HCT116 (cell line): ENCODE measurements at regions not wholly inside any gene's neighbourhood (a gene's known extent, or its start where the extent isn't known, plus 50 kb on each side); places are given as distances from the start of the nearest gene placed in this dataset.

ENCODE experiments used
- CEBPB ChIP-seq: IDR thresholded peaks from 2 replicates; pipeline ENCODE4 v1.6.1; 2012; ENCODE audit warnings: low read depth
- CTCF ChIP-seq, 3 experiments: fragments of 200-600 bp in 1 of 3; sonication (generic) in 1 of 3; IDR thresholded peaks in 2 of 3; conservative IDR thresholded peaks in 1 of 3; 2 replicates each; pipeline ENCODE4 v1.5.1; 2012 to 2017; ENCODE audit warnings: low read depth in 2 of 3, low read length in 2 of 3, antibody characterized with exemption in 1 of 3, borderline replicate concordance in 1 of 3, control low read depth in 1 of 3, mild to moderate bottlenecking in 1 of 3, mixed read lengths in 1 of 3, mixed run types in 1 of 3, moderate library complexity in 1 of 3; ENCODE audit not compliant: insufficient read depth in 1 of 3
- POLR2A ChIP-seq: IDR thresholded peaks from 2 replicates; pipeline ENCODE4 v1.7.0; 2011; ENCODE audit warnings: borderline replicate concordance; ENCODE audit not compliant: insufficient read depth, insufficient read length; ENCODE audit errors: extremely low read depth
- POLR2AphosphoS5 ChIP-seq: IDR thresholded peaks from 2 replicates; pipeline ENCODE4 v1.6.1; 2011; ENCODE audit warnings: mild to moderate bottlenecking, low read depth, low read length, moderate library complexity
- ZFX ChIP-seq: fragments of 450-650 bp; IDR thresholded peaks from 2 replicates; pipeline ENCODE4 v1.6.1; 2017

- TF ChIP-seq POLR2AphosphoS5 (no peak), CTCF (IDR thresholded peaks at IDR 0.05 in 2 of 3, conservative IDR thresholded peaks at IDR 0.05 in 1 of 3; ENCODE audit: borderline replicate concordance in 1 of 3, insufficient read depth in 1 of 3, low read depth in 2 of 3, low read length in 2 of 3) (no peak), POLR2A (no peak), ZFX (no peak), CEBPB (no peak)
Observed at GRCh38 chr16:62089715-62090114, 53.5 kb upstream of the CDH8 start.
